ENCODE measurements at regions not wholly inside any gene's neighbourhood (a gene's known extent, or its start where the extent isn't known, plus 50 kb on each side); places are given as distances from the start of the nearest gene placed in this dataset.
A peak's percentile ranks its signal among the peaks of the same experiment; 100 is the strongest.

DNA sequence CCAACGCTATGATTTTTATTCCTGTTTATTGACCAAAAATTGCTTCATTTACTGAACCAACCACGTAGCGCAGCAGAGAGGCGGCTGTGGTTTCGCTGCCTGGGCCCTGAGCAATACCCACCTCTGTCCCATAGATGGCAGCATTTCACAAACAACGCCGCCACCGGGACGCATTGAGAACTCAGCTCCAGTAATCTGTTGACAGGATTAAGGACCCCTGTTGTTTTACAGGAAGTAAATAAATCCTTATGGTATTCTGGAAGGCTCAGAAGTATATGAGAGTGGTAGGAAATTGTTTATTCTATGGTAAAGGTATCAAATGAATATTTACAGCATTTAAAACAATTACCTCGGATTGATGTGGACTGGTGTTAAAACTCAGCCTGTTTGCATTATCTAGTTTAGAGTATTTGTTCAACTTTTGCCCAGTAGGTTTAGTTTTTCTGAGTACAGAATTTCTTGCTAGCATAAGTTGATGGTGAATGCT is 547.9 kb upstream of the SLC35B3 start:
- no peak for TF ChIP-seq BHLHE40 (IDR thresholded peaks at IDR 0.05; ENCODE audit: low read depth, low read length)
- TF ChIP-seq, protein P1, sequence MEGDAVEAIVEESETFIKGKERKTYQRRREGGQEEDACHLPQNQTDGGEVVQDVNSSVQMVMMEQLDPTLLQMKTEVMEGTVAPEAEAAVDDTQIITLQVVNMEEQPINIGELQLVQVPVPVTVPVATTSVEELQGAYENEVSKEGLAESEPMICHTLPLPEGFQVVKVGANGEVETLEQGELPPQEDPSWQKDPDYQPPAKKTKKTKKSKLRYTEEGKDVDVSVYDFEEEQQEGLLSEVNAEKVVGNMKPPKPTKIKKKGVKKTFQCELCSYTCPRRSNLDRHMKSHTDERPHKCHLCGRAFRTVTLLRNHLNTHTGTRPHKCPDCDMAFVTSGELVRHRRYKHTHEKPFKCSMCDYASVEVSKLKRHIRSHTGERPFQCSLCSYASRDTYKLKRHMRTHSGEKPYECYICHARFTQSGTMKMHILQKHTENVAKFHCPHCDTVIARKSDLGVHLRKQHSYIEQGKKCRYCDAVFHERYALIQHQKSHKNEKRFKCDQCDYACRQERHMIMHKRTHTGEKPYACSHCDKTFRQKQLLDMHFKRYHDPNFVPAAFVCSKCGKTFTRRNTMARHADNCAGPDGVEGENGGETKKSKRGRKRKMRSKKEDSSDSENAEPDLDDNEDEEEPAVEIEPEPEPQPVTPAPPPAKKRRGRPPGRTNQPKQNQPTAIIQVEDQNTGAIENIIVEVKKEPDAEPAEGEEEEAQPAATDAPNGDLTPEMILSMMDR (conservative IDR thresholded peaks at IDR 0.05; ENCODE audit: low read depth, low read length) = peak; percentile 96
- no peak for TF ChIP-seq FOS (IDR thresholded peaks at IDR 0.05; ENCODE audit: low read depth, low read length)
- no peak for TF ChIP-seq POLR2A (IDR thresholded peaks at IDR 0.05; ENCODE audit: low read depth, low read length)
- 0 out of 2 replicates have a peak, but pooled peaks have one; percentile 18 for TF ChIP-seq CEBPB (IDR thresholded peaks at IDR 0.05; ENCODE audit: low read depth, low read length)
- no peak for TF ChIP-seq MAZ (IDR thresholded peaks at IDR 0.05; ENCODE audit: borderline replicate concordance, low read depth, low read length)
- TF ChIP-seq RAD21 (IDR thresholded peaks at IDR 0.05; ENCODE audit: low read length) = peak; percentile 94
